HG02763 (cell line): ENCODE measurements at regions not wholly inside any gene's neighbourhood (a gene's known extent, or its start where the extent isn't known, plus 50 kb on each side); places are given as distances from the start of the nearest gene placed in this dataset.

ENCODE experiments used
- ATAC-seq: cut with Tn5 transposase; IDR thresholded peaks from one replicate; pipeline ENCODE4 v1.9.1; 2021; ENCODE audit warnings: mild to moderate bottlenecking, moderate library complexity; ENCODE audit not compliant: unreplicated experiment

DNA sequence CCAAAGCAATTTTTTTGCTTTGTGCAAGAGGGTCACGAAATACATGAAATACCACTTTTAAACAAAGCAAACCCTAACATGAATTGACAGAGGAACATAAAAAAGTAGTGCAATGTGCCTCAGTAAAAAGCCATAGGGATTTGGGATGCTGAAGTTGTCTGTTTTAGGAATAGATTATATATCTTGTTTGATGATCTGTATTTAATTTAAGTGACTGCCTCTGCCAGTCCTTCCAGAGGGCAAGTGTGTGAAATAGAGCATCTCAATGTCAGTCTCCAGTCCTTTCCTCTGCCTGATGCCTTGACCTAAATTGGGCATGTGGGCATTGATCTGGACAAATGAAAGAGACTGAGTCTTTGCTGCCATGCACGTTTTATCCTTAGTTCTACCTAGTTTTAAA lies 222.8 kb downstream of the PTPRC start:
- no peak for ATAC-seq

DNA sequence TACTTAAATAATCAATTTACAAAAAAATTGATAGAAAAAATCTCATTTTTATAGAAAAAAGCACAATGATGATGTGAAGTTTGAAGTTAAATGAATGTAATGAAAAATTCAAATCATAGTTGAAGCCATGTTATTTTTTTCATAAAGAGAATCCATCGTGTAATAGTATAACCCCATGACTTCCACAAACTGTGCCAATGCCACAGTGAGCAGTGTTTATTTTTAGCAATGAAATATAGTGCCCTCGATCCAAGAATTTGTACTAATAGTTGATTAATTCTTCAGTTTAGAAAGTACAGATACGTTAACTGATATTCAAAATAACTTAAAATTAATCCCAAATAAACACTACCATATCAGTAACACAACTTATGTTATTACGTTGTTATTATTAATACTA lies 225.9 kb downstream of the PTPRC start:
- ATAC-seq = no peak

- ATAC-seq = no peak
Measured at GRCh38 chr1:198865319-198865718, 226.5 kb downstream of the PTPRC start.

DNA sequence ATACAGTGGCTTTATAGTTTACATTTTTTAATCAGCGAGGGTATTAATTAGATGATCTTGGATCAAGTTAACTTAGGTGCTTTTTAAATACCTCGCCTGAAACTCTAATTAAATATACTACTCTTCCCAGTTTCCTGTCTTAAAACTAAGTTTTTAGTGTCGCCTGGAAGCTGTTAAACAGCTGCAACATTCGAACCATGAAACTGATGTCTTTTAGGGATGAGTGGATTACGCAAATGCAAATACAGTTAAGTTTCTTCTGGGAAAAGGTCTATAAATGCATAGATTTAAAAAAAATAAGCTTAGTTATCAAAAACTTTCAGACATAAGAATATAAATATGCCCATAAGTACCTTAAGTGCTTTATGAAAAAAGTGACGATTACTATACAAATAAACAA lies 228.3 kb downstream of the PTPRC start:
- ATAC-seq = no peak

DNA sequence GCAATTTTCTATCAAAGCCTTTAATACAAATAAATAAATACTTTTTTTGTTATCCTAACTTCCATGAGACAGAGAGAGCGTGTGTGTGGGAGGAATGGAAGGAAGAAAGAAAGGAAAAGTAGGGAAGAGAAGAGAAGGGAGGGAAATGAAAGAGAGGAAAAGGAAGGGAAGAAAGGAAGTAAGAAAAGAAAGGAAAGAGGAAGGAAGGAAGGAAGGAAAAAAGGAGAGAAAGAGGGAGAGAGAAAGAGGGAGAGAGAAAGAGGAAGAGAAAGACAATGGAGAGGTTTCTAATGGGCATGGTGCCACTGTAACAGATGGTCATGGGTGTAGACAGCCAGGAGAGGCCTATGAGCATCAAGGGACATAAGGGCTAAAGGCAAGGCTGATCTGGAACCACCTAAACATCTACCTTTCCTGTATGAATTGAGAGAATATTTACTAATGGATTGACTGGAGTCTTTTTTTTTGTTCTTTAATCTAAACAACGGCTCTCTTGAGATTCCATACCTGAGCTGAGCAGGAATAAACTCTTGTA lies 234.9 kb downstream of the PTPRC start:
- ATAC-seq = no peak

GRCh38 chr1:198876371-198876871 lies 237.6 kb downstream of the PTPRC start:
- no peak for ATAC-seq

GRCh38 chr1:198878566-198878965 lies 239.7 kb downstream of the PTPRC start:
- ATAC-seq = no peak

DNA sequence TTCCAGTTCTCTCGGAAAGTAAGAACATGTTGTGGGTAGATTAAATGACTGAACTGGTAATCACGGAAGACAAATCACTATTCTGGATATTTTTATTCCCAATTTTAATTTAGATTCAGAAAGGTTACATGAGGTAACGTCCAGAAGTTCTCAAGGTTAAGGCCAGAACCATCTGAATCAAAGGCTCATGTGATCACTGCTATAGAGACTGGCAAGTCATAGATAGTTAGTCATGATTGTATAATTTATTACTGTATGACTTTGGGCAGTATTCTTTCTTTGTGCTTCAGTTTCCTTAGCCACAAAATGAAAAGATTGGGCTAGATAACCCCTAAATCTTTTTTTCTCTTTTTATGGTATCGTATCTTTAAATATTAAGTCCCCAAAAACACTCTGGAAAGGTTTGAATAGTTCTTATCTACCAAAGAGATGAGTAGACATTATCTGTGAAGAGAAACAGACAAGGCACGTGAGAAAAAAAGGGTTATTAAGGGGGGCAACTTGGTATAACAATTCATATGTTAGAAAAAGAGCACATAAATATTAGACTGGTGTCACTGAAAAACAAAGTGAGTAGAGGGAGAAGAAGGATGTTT lies 241.0 kb downstream of the PTPRC start:
- no peak for ATAC-seq

DNA sequence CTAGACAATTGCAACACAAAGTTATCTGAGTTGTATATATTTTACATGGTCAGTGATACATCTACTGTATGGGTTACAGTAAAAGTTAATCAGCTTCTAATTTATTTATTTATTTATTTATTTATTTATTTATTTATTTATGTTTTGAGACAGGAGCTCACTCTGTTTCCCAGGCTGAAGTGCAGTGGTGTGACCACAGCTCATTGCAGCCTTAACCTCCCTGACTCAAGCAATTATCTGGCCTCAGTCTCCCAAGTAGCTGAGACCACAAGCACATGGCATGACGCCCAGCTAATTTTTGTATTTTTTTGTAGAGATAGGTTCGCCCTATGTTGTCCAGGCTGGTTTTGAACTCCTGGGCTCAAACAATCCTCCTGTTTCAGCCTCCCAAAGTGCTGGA lies 241.6 kb downstream of the PTPRC start:
- ATAC-seq = no peak

DNA sequence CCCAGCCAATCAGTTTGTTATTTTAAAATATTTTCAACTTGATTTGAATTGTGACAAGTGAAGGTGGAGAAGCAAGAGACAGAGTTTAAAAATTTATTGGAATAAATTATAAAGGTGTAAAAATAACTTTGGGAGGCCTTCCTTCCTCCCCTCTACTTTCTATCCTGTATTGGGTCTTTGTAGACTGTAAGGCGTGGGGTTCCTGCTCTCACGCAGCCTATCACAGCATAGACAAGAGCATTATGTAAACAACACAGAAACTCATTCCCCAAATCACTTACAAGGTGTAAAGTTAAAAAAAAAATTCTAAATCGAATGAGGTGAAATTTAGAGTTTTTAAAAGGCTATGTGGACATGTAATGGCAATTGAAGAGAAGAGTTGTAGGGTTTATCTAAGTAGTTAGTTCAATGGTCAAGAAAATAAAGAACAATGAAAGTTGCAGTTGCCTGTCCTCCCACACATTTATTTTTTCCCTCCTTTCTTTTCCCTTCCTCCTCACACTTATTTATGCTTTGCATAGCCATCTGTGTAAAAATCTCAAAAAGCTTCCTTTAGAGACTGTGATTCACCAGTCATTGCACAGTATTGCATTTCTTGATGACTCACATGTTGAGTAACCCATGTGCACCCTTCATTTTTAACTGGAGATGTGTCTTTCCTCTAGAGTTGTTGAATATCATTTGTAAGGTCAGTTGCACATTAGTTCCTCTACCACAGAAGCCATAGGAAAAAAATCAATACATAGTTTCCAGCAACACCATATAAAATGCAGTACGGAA lies 242.2 kb downstream of the PTPRC start:
- ATAC-seq = no peak

DNA sequence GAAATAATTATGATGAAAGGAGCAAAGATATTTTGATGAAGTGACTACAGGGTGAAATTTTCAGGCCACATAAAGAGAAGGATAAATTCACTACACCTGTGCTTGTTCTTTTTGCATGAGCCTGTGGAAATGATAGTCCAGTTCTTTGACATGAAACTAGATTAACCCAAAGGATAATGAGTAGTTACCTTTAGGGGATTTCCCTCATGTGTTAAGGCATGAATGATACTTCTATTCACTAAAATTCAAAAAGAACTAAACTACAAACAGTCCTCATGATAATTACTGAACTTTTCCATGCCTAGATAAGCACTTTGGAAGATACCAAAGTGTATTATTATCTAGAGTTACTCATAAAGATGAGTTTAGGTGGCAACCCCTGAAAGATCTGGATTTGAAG lies 244.3 kb downstream of the PTPRC start:
- no peak for ATAC-seq

DNA sequence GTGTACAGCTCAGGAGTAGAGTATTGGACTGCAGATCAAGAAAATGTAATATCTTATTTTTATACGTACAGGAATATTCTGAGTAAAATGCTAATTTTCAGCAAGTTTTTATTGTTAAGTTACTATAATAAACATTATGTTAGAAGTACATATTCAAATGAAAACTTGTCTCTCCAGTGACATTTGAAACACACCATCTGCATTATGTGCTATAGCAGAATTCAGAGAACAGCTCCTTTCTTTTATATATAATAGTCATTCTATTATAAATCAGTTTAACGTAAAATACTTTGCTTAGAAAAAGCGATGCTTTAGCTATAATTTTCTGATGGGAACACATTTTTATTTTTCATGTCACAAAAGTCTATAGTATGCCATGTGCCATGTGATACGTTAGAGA lies 249.0 kb downstream of the PTPRC start:
- no peak for ATAC-seq

DNA sequence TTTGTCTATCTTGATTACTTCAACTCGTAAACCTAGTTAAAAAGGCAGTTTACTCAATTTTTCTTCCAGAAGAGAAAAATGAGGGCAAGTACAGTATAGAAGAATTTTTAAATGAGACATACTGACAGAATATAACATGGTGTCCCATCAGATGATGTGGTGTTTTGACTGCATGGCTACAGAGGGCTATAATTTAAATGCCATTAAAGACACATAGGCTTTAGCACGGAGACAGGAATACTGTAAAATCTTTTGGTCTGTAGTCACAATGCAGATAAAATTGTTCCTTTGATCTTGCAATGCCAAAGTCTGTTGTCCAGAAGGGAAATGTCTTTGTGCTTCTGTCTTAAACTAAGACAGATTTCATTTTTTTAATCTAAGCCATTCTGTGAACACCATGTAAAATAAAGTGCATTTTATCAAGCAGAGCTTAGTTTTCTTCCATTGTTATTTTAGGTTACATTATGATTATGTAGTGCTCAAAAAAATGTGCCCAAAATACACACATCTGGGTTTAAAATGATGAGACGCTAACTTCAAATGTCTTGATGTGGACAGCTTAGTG lies 249.6 kb downstream of the PTPRC start:
- no peak for ATAC-seq

GRCh38 chr1:198889101-198889500 lies 250.3 kb downstream of the PTPRC start:
- no peak for ATAC-seq

DNA sequence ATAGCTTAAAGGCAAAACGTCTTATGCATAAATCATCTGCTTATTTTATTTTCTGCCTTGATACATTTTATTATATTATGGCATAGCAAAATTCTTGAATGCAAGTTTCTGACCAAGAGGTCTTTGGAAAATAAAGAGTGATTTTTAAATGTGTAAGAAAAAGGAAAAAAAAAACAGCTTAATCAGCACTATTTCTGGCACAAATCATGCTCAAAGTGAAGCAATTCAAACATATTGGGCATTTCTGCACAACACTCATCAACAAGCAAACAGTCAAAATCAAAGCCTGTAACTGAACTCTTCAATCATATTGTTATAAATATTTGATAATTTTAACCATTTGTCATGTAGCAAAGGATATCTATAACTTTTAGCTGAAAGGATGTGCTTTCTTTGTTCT lies 250.9 kb downstream of the PTPRC start:
- no peak for ATAC-seq

GRCh38 chr1:198890214-198890930 lies 251.5 kb downstream of the PTPRC start:
- ATAC-seq = no peak

DNA sequence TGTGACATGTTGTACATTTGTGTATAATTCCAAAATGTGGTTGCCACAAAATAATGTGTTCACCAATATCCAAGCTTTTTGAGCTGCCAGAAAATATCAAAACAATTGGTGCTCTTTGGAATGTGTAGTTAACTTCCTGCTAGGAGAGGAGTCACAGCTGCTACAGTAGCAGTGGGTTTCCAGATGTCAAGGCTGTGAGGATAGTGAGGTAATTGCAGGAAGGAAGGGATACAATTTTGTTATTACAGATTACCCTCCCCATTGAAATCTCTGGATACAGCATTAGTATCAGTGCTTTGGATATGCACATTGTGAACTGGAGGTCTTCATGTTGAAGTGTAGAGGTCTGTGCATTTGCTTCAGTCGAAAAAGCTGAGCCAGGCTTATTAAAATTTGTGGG lies 253.2 kb downstream of the PTPRC start:
- ATAC-seq = no peak

DNA sequence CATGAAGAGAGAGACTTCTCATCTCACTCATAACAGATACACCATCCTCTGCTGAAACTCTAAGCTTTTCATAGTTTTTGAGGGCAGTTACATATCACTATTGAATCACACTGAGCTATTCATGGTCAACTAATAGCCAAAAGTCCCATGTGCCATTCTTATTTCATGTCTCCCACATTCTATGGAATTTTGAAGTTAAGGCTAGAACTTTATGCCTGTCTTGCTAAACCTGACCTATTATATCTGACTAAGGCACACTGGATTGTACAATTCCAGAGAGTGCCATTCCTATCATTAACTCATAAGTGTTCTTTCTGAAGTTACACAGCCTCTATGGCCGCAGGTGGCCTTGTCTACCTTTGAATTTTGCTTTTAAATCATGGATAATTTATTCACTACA lies 254.3 kb downstream of the PTPRC start:
- no peak for ATAC-seq

DNA sequence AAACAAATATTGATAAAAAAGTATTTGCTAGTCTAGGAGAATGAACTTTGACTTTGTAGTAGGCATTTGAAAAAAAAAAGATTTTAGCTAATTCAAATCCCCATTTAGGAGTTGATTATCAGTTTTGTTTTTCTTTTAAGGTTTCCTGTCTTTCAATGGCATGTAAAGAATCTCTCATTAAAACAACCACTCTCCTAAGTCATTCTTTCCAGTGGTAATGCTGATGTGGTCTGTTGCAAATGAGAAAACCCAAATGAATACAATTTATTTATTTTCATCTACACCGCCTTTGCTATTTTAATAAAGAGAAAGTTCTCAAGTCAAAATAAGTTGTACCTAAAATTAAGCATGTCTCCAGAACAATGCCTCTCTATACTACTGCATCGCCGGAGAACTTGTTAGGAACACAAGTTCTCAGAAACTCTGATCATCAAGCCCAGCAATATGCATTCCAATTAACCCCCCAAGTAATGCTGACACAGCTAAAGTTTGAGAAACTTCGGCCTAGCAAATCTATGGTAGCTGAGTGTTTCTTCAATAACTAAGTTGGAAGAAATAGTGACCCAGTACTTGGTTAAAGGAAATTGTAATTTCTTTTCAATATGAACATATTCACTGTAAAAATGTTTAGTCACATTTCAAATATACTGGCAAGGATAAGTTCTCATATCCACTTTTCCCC lies 255.1 kb downstream of the PTPRC start:
- no peak for ATAC-seq

DNA sequence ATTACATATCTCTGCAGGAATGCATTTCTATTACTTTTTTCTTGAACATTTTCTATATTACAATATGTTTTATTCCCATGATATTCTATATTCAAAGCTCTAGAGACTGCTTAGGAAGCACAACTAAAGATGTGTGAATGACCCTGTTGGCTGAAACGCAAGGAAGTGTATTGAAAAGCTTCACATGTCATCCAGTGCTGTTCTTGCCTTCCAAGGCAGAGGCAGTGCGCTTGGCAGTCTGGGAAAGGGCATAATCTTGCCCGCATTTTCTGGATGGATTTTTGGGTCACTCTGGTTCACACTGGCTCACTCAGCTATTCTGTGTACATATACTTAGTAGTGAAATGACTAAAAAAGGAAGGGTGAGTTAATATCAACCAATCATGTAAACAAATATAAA lies 262.4 kb downstream of the PTPRC start:
- no peak for ATAC-seq

GRCh38 chr1:198902655-198903054 lies 263.8 kb downstream of the PTPRC start:
- no peak for ATAC-seq
